ENCODE measurements at regions not wholly inside any gene's neighbourhood (a gene's known extent, or its start where the extent isn't known, plus 50 kb on each side); places are given as distances from the start of the nearest gene placed in this dataset.

- Histone ChIP-seq H3K36me3 (no peaks in the 10 kb centered on the region), H3K4me2 (no peak overlapping the region), H3K27me3 (no peaks in the 10 kb centered on the region), H3K79me2 (ENCODE audit: low read depth) (no peaks in the 10 kb centered on the region), H3K9me3 (ENCODE audit: low read depth) (no peaks in the 10 kb centered on the region), H3K4me1 (no peaks in the 10 kb centered on the region), H2AFZ (replicated peaks) (no peak overlapping the region), H3K4me3 (no peak overlapping the region), H3F3A (ENCODE audit: low read depth) (no peaks in the 10 kb centered on the region), H3K27ac (no peak overlapping the region), H4K20me1 (ENCODE audit: low read depth) (no peaks in the 10 kb centered on the region), H3K9ac (no peak overlapping the region)
- Mint-ChIP-seq H3K27ac (no peak overlapping the region), H3K4me1 (peaks cover 2% of the 10 kb centered on the region), H3K9me3 (peaks cover 4% of the 10 kb centered on the region), H3K36me3 (no peaks in the 10 kb centered on the region), H3K27me3 (ENCODE audit: insufficient read depth, low read depth) (peaks cover 4% of the 10 kb centered on the region), H3K4me3 (no peak overlapping the region)
- TF ChIP-seq EZH2 (IDR thresholded peaks at IDR 0.05) (no peak), CTCF (IDR thresholded peaks at IDR 0.05) (no peak), EZH2phosphoT487 (IDR thresholded peaks at IDR 0.05) (no peak)
- DNase-seq (ENCODE audit: low spot score) = no peak
These were observed 92.4 kb upstream of the SFMBT2 start for GRCh38 chr10:7503190-7503589.

DNA sequence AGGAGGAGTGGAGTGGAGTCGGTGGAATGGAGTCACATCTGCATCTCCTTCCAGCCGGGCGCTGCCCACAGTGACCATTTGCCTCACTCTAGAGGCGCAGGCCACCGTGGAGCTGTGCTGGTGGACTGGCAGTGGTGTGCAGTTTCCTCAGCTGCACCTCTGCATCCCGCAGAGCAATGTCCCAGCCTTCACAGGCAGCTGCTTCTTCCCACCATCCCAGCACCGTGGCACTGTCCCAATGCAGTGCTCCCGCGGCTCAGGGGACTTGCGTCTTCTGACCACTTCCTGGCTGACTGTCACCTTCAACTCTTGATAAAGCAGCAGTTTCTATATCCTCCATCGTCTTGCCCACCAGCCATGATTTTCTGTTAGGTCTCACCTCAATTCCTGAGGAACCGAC is 90.3 kb upstream of the SFMBT2 start:
- Mint-ChIP-seq H3K4me1 (peaks cover 2% of the 10 kb centered on the region), H3K4me3 (no peak overlapping the region), H3K27me3 (ENCODE audit: insufficient read depth, low read depth) (peaks cover 6% of the 10 kb centered on the region), H3K27ac (no peak overlapping the region), H3K36me3 (no peaks in the 10 kb centered on the region), H3K9me3 (peaks cover 2% of the 10 kb centered on the region)
- Histone ChIP-seq H3K4me3 (no peak overlapping the region), H3K36me3 (no peaks in the 10 kb centered on the region), H3K9me3 (ENCODE audit: low read depth) (no peaks in the 10 kb centered on the region), H3F3A (ENCODE audit: low read depth) (no peaks in the 10 kb centered on the region), H2AFZ (replicated peaks) (no peak overlapping the region), H3K27me3 (no peaks in the 10 kb centered on the region), H3K79me2 (ENCODE audit: low read depth) (no peaks in the 10 kb centered on the region), H3K4me2 (no peak overlapping the region), H3K9ac (no peak overlapping the region), H3K4me1 (no peaks in the 10 kb centered on the region), H4K20me1 (ENCODE audit: low read depth) (no peaks in the 10 kb centered on the region), H3K27ac (no peak overlapping the region)
- TF ChIP-seq CTCF (IDR thresholded peaks at IDR 0.05) (no peak), EZH2 (IDR thresholded peaks at IDR 0.05) (no peak), EZH2phosphoT487 (IDR thresholded peaks at IDR 0.05) (no peak)
- no peak for DNase-seq (ENCODE audit: low spot score)

DNA sequence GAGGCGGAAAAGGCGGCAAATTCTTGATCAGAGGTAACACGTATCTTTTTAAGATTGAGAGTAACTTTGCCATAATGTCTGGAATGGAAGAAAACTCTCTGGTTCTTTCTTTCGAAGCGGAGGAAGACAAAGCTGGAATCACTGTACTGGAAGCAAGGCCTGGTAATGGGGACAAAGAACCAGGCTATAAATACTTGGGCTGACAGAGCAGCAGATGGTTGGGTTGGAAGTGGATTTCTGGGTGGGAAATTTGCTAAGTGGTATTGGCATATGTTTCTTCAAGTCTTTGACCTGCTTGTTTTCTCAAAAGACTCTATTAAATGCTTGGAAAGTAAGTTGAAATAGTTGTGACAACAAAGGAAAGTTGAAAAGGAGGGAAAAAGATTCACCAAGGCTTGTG is 87.3 kb upstream of the SFMBT2 start:
- Histone ChIP-seq H3K9me3 (ENCODE audit: low read depth) (no peaks in the 10 kb centered on the region), H2AFZ (replicated peaks) (no peak overlapping the region), H3K27ac (no peak overlapping the region), H3K4me1 (peaks cover 22% of the 10 kb centered on the region), H4K20me1 (ENCODE audit: low read depth) (no peaks in the 10 kb centered on the region), H3K79me2 (ENCODE audit: low read depth) (no peaks in the 10 kb centered on the region), H3K4me2 (no peak overlapping the region), H3K36me3 (no peaks in the 10 kb centered on the region), H3K27me3 (no peaks in the 10 kb centered on the region), H3K4me3 (no peak overlapping the region), H3F3A (ENCODE audit: low read depth) (no peaks in the 10 kb centered on the region), H3K9ac (no peak overlapping the region)
- H3K4me1 Mint-ChIP-seq = peaks cover 25% of the 10 kb centered on the region
- TF ChIP-seq EZH2phosphoT487 (IDR thresholded peaks at IDR 0.05) = no peak
- TF ChIP-seq CTCF (IDR thresholded peaks at IDR 0.05) = no peak
- TF ChIP-seq EZH2 (IDR thresholded peaks at IDR 0.05) = no peak
- no peak overlapping the region for H3K4me3 Mint-ChIP-seq
- no peak for DNase-seq (ENCODE audit: low spot score)
- no peaks in the 10 kb centered on the region for H3K36me3 Mint-ChIP-seq
- H3K27ac Mint-ChIP-seq = no peak overlapping the region
- peaks cover 2% of the 10 kb centered on the region for H3K9me3 Mint-ChIP-seq
- H3K27me3 Mint-ChIP-seq (ENCODE audit: insufficient read depth, low read depth) = peaks cover 4% of the 10 kb centered on the region

Data from neural progenitor cell (in vitro differentiated cells).